Lower lobe of right lung (tissue), 2 donors: ENCODE measurements at regions not wholly inside any gene's neighbourhood (a gene's known extent, or its start where the extent isn't known, plus 50 kb on each side); places are given as distances from the start of the nearest gene placed in this dataset.

Source experiments
- ATAC-seq, 2 donors: fragments of 200-7000 bp; cut with Tn5 transposase; one replicate each; pipeline ENCODE4 v1.9.1; 2020 to 2022; ENCODE audit warnings: mild to moderate bottlenecking in 2 of 2, moderate library complexity in 2 of 2
- DNase-seq: peaks from one replicate; pipeline ENCODE4 v3.0.0-alpha.2; 2020
- H3K27ac ChIP-seq: fragments of 200-600 bp; one replicate; pipeline ENCODE4 v1.8.0; 2022
- H3K27me3 ChIP-seq: fragments of 200-600 bp; one replicate; pipeline ENCODE4 v1.8.0; 2022; ENCODE audit warnings: low read depth
- H3K36me3 ChIP-seq: fragments of 200-600 bp; one replicate; pipeline ENCODE4 v1.8.0; 2022; ENCODE audit warnings: mild to moderate bottlenecking
- H3K4me1 ChIP-seq: fragments of 200-600 bp; one replicate; pipeline ENCODE4 v1.8.0; 2022
- H3K4me3 ChIP-seq: fragments of 200-600 bp; one replicate; pipeline ENCODE4 v1.8.0; 2022; ENCODE audit warnings: mild to moderate bottlenecking
- H3K9me3 ChIP-seq: fragments of 200-600 bp; one replicate; pipeline ENCODE4 v1.8.0; 2022
- CTCF ChIP-seq: fragments of 200-600 bp; IDR thresholded peaks from one replicate; pipeline ENCODE4 v1.8.0; 2022; ENCODE audit warnings: antibody characterized with exemption, mild to moderate bottlenecking
- intact Hi-C: fragments of 100-400 bp; cut with DNase I; formaldehyde crosslinking; loops from one replicate; pipeline ENCODE4 v1.11.0; 2022
- donor health status: DM: no; HTN: yes; CAD: no; lungs with severe emphysema.

- TF ChIP-seq CTCF, result no peak
- no peaks in the 10 kb centered on the region for H3K4me1 ChIP-seq
- no peaks in the 10 kb centered on the region for H3K36me3 ChIP-seq
- H3K4me3 ChIP-seq, result no peak overlapping the region
- H3K27me3 ChIP-seq, result no peaks in the 10 kb centered on the region
- intact Hi-C loops, result no loop called here
- DNase-seq (no peak), ATAC-seq (no peak)
- no peaks in the 10 kb centered on the region for H3K9me3 ChIP-seq
- H3K27ac ChIP-seq, result no peak overlapping the region
Measured at GRCh38 chr2:45337481-45337880, 273.6 kb downstream of the SRBD1 start.

GRCh38 chr2:45334205-45334604 is 276.9 kb downstream of the SRBD1 start:
- ATAC-seq, result no peak
- TF ChIP-seq CTCF, result no peak
- intact Hi-C loops, result no loop called here

GRCh38 chr2:45332567-45332966 is 278.5 kb downstream of the SRBD1 start:
- DNase-seq, result no peak
- ATAC-seq, result no peak
- Histone ChIP-seq H3K9me3 (no peaks in the 10 kb centered on the region), H3K27me3 (no peaks in the 10 kb centered on the region), H3K36me3 (no peaks in the 10 kb centered on the region), H3K4me1 (peaks cover 10% of the 10 kb centered on the region), H3K27ac (no peak overlapping the region), H3K4me3 (no peak overlapping the region)
- TF ChIP-seq CTCF, result no peak
- intact Hi-C loops, result no loop called here

More at GRCh38 chr2:45334205-45334604, 276.9 kb downstream of the SRBD1 start:
- Histone ChIP-seq H3K4me3 (no peak overlapping the region), H3K4me1 (peaks cover 10% of the 10 kb centered on the region), H3K36me3 (no peaks in the 10 kb centered on the region), H3K9me3 (no peaks in the 10 kb centered on the region), H3K27me3 (no peaks in the 10 kb centered on the region), H3K27ac (no peak overlapping the region)
- DNase-seq, result no peak

- H3K36me3 ChIP-seq, result no peaks in the 10 kb centered on the region
- no peak for DNase-seq
- H3K4me3 ChIP-seq, result no peak overlapping the region
- no peak for TF ChIP-seq CTCF
- no peak overlapping the region for H3K27ac ChIP-seq
- H3K27me3 ChIP-seq, result no peaks in the 10 kb centered on the region
- H3K9me3 ChIP-seq, result no peaks in the 10 kb centered on the region
- intact Hi-C loops, result no loop called here
- peaks cover 10% of the 10 kb centered on the region for H3K4me1 ChIP-seq
- ATAC-seq, result no peak
Measured at GRCh38 chr2:45332094-45332493, 279.0 kb downstream of the SRBD1 start.

- no peak for ATAC-seq
- Histone ChIP-seq H3K27me3 (no peaks in the 10 kb centered on the region), H3K4me1 (peaks cover 10% of the 10 kb centered on the region), H3K36me3 (no peaks in the 10 kb centered on the region), H3K4me3 (no peak overlapping the region), H3K27ac (no peak overlapping the region), H3K9me3 (no peaks in the 10 kb centered on the region)
- no peak for DNase-seq
- intact Hi-C loops, result no loop called here
- TF ChIP-seq CTCF, result no peak
Measured at GRCh38 chr2:45331410-45331786, 279.7 kb downstream of the SRBD1 start.
